GM19455 (cell line): ENCODE measurements at regions not wholly inside any gene's neighbourhood (a gene's known extent, or its start where the extent isn't known, plus 50 kb on each side); places are given as distances from the start of the nearest gene placed in this dataset.

Experiments
- ATAC-seq: cut with Tn5 transposase; IDR thresholded peaks from one replicate; pipeline ENCODE4 v1.9.1; 2021; ENCODE audit not compliant: unreplicated experiment

- no peak for ATAC-seq
Observed at GRCh38 chr14:40599725-40600124, 1007.0 kb upstream of the LRFN5 start.

GRCh38 chr14:40581264-40581663, 1025.4 kb upstream of the LRFN5 start:
- ATAC-seq: no peak

DNA sequence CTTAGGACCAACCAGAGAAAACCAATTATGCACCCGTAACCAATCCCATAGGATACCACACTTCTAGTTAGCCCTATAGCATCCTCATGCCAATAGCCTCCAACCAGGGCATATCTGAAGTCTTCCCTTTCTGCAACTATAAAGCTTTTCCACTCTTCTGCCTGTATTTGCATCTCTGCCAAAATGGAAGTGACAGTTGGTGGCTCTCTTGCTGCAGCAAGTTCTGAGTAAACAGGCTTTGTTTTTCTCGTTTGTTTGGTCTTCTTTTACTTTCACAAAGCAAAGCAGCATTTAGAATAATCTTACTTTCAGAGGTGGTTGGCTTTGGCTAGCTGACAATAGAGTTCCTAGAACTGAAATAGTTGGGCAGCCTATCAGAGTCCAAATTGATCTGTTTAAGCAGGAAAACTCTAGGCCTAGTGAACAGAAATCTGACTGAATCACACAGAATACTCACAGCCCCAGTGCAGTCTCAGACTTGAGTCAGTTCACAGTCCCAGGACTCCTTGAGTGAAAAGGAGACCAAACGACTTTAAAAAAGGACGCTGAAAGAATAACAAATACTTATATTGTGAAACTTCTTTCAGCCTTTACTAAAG, 1029.7 kb upstream of the LRFN5 start:
- no peak for ATAC-seq

GRCh38 chr14:40574780-40575179, 1031.9 kb upstream of the LRFN5 start:
- no peak for ATAC-seq

- no peak for ATAC-seq
Observed at GRCh38 chr14:40525314-40525713, 1081.4 kb upstream of the LRFN5 start.

- no peak for ATAC-seq
Observed at GRCh38 chr14:40523123-40523522, 1083.6 kb upstream of the LRFN5 start.

DNA sequence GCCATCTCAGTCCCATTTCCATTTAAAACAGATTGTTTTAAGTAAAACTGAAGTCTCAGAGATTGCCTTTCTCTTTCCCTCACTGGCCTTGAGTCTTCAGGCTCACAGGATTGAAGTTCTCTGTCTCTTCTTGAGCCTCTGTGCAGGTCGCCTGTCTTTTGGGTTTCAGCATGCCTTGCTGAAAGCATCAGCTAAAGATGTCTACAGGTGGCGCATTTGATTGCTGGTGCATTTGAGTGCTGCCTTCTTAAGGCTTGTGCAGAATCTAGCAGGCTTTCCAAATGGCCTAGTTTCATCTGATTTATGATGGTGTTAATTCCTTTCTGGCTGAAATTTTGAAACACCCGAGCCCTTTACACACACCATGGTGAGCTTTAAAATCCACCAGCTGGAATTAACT, 1062.2 kb upstream of the FBXO33 start:
- ATAC-seq: no peak

DNA sequence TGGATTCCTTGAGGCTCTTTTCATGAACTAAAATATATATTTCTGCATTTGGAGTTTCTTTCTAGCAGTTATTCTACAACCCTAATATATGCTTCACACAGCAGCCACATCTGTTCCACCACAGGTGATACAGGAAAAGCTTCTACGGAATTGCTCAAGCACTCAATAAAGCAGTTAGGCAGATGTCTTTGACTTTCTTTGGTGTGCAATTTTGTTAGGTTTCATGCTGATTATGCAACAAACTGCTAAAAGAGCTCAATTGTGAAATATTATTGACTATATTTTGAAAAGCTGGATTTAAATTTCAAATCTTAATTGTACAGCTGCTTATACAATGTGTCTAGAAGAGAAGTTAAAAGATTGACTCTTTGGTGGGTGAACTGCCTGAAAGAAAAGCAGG, 1055.6 kb upstream of the FBXO33 start:
- no peak for ATAC-seq

DNA sequence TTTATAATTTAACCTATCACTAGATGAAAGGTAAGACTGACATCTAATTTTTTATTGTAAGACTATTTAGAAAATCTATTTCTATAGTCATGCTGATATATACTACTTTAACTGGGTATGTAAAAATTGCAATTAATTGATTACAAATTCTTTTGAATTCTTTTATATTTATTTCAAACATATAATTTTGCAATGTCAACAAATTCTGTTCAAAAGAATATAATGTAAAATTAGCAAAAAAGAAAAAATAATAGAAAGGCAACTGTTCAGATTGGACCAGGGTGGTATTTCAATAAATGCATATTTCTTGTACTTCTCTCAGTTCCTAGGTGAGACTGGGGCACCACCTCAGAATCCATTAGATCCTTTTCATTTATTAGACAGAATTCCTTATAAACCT, 1053.5 kb upstream of the FBXO33 start:
- ATAC-seq: no peak

GRCh38 chr14:40476005-40476404, 1043.8 kb upstream of the FBXO33 start:
- no peak for ATAC-seq

- ATAC-seq: no peak
Observed at GRCh38 chr14:40467969-40468368, 1035.7 kb upstream of the FBXO33 start.

DNA sequence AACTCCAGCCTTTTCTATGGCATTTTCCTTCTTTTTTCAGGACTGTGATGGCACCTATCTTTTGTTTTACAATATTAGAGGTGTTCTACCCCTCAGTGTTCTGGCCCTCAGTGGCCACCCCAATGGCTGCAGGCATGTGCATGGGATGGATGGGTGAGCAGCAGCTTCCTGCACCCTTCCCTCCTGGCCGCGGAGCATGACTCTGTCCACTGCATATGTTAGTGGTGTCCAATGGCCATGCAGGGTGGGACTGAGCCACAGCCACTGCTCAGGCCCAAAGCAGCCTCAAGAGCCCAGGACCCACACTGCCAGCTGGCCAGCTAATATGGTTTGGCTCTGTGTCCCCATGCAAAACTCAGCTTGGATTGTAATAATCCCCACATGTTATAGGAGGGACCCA, 1032.3 kb upstream of the FBXO33 start:
- no peak for ATAC-seq

DNA sequence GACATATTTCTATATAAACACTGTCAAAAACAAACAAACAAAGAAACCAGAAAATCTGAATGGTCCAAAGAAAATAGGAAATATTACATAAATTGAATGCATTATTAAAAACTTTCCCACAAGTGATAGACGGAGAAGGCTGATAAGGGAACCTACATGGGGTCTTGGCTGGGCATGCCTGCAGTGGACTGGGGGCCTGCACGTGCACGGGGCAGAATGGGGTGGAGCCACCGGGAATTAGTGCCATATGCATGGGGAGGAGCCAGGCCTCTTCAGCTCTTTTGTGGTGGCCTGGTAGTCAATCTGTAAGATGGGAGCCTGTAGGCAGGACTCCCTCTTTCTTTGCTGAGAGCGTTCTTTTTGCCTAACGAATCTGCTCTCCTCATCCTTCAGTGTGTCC, 1031.7 kb upstream of the FBXO33 start:
- no peak for ATAC-seq

GRCh38 chr14:40452674-40453073, 1020.4 kb upstream of the FBXO33 start:
- ATAC-seq: no peak

- ATAC-seq: no peak
Observed at GRCh38 chr14:40447017-40447416, 1014.8 kb upstream of the FBXO33 start.

- ATAC-seq: no peak
Observed at GRCh38 chr14:40445020-40445419, 1012.8 kb upstream of the FBXO33 start.

DNA sequence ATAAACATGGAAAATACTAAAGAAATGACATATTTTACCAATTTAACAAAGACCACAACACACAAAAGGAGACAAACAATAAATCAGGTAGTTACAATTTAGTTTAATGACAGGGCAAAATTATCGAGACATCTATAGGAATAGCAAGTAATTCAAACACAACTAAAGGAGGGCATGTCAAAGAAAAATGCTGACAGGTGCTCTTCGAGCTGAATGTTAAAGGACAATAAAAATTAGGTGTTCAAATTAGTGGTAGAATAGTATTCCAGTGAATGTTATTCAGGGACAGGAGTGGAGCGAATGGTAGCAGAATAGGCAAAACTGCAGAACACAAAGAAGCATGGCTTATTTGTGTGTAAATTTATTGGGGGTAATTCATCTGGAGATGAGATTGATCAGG, 1004.3 kb upstream of the FBXO33 start:
- no peak for ATAC-seq

DNA sequence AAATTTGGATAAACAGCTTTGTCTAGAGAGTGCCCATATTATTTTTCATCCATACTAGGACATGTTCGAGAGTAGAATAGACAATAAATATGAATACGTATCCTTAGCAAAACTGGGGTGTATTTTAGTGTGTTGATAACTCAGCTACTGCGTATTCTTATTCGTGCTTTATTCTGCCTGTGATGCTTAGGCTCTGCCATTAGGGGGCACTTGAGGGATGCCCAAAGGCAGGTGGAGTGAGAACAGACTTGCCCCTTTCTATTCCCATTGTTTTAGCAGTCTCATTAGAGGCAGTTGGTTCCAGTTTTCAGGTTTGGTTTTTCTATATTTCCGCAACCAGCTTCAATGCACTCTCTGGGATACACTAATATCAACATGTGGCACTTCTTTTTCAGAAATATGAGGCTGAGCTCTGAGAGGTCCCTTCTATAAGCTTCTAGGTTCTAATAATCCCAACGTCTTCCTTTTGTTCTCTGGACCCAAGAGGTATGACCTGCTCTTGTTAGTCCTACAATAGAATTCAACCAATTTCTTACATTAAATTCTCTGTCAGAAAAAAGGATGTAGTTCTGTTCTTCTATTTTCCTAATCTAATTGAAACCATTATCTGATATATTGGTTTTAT, 985.7 kb upstream of the FBXO33 start:
- ATAC-seq: no peak

GRCh38 chr14:40416565-40416964, 984.3 kb upstream of the FBXO33 start:
- no peak for ATAC-seq

DNA sequence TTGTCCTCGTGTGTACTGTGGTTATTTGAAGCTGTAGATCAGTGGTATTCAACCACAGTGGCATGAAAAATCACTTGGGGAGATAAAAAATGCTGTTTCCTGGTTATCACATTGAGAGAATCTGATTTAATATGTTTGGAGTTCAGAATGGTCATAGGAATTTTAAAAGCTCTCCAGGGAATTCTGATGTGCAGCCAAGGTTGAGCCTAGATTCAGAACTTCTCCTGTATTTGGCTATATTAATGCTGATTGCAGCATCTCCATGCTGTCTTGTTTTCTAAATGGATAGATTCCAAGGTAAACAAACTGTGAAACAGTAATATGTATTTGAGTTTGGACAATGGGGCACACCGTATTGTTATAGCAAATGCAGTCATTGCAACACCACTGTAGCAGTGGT, 982.2 kb upstream of the FBXO33 start:
- ATAC-seq: no peak

DNA sequence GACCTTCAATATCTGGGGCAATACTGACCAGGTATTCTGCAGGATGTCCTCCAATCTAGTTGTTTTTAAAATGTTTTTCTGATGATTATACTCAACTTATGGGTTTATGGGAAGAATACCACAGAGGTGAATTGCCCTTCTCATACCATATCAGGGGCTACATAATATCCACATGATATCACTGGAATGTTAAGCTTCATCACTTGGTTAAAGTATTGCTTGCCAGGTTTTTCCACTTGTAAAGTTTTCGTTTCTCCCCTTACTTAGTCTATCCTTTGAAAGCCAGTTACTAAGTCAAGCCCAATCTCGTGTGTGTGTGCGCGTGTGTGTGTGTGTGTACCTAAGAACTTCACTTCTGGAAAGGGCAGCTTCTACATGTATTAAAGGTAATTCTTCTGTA, 980.9 kb upstream of the FBXO33 start:
- ATAC-seq: no peak

GRCh38 chr14:40410708-40411107, 978.5 kb upstream of the FBXO33 start:
- no peak for ATAC-seq

DNA sequence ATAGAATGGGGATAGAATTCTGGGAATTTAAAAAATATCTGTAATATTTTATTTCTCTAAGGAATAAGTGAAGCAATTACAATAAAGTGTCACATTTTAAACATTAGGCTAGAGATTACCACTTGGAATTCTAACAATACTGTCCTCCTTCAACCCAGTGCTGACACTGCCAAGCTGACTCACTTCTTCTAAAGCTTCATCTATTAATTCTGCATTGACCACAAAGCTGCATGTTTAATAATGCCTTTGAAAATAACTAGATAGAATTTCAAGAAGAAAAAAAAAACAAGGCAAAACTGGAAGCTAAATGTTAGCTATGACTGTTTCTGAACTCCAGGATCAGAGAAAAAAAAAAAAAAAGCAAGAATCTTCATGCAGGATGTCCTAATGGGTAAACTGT, 970.7 kb upstream of the FBXO33 start:
- ATAC-seq: no peak
